ENCODE measurements at regions not wholly inside any gene's neighbourhood (a gene's known extent, or its start where the extent isn't known, plus 50 kb on each side); places are given as distances from the start of the nearest gene placed in this dataset.

- TF ChIP-seq, protein P1, sequence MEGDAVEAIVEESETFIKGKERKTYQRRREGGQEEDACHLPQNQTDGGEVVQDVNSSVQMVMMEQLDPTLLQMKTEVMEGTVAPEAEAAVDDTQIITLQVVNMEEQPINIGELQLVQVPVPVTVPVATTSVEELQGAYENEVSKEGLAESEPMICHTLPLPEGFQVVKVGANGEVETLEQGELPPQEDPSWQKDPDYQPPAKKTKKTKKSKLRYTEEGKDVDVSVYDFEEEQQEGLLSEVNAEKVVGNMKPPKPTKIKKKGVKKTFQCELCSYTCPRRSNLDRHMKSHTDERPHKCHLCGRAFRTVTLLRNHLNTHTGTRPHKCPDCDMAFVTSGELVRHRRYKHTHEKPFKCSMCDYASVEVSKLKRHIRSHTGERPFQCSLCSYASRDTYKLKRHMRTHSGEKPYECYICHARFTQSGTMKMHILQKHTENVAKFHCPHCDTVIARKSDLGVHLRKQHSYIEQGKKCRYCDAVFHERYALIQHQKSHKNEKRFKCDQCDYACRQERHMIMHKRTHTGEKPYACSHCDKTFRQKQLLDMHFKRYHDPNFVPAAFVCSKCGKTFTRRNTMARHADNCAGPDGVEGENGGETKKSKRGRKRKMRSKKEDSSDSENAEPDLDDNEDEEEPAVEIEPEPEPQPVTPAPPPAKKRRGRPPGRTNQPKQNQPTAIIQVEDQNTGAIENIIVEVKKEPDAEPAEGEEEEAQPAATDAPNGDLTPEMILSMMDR (conservative IDR thresholded peaks at IDR 0.05 in 1 of 2, IDR thresholded peaks at IDR 0.05 in 1 of 2; ENCODE audit: extremely low read depth in 1 of 2, insufficient read depth in 1 of 2, low read depth in 1 of 2, low read length in 2 of 2) = no peak
- no peak for TF ChIP-seq EZH2 (IDR thresholded peaks at IDR 0.05; ENCODE audit: borderline replicate concordance, low read length)
These were observed 287.2 kb downstream of the NUF2 start for GRCh38 chr1:163608979-163609378.
